Gastrocnemius medialis (tissue), 4 donors: ENCODE measurements at regions not wholly inside any gene's neighbourhood (a gene's known extent, or its start where the extent isn't known, plus 50 kb on each side); places are given as distances from the start of the nearest gene placed in this dataset.

Source experiments
- ATAC-seq, 2 donors: fragments of 150-250 bp; one replicate each; pipeline ENCODE4 v1.9.1; 2016
- DNase-seq, 2 donors: peaks; one replicate each; pipeline ENCODE4 v3.0.0-alpha.2; 2019
- H3K27ac ChIP-seq, 4 donors: fragments of 200-600 bp; sonication (generic); 1 replicate in 1 of 4; 2 replicates in 3 of 4; pipeline ENCODE4 v1.5.1; 2016 to 2018; ENCODE audit warnings: mild to moderate bottlenecking in 2 of 4, moderate library complexity in 1 of 4
- H3K27me3 ChIP-seq, 3 donors: fragments of 200-600 bp; sonication (generic) in 2 of 3; 1 replicate in 1 of 3; 2 replicates in 2 of 3; pipeline versions ENCODE4 v1.5.1 to v1.6.0; 2016 to 2019; ENCODE audit warnings: mild to moderate bottlenecking in 1 of 3, moderate library complexity in 1 of 3
- H3K36me3 ChIP-seq, 2 donors: fragments of 200-600 bp; sonication (generic) in 1 of 2; one replicate each; pipeline ENCODE4 v1.5.1; 2017 to 2018
- H3K4me1 ChIP-seq, 2 donors: fragments of 200-600 bp; sonication (generic) in 1 of 2; one replicate each; pipeline ENCODE4 v1.5.1; 2016 to 2017; ENCODE audit warnings: mild to moderate bottlenecking in 2 of 2
- H3K4me3 ChIP-seq, 4 donors: fragments of 200-600 bp; sonication (generic) in 3 of 4; 1 replicate in 1 of 4; 2 replicates in 3 of 4; pipeline ENCODE4 v1.5.1; 2016 to 2019; ENCODE audit warnings: mild to moderate bottlenecking in 2 of 4
- H3K9me3 ChIP-seq, 3 donors: fragments of 200-600 bp; sonication (generic) in 2 of 3; 1 replicate in 1 of 3; 2 replicates in 2 of 3; pipeline ENCODE4 v1.5.1; 2016 to 2019
- CTCF ChIP-seq, 5 experiments: fragments of 450-650 bp in 3 of 5; fragments of 200-600 bp in 2 of 5; sonication (generic) in 2 of 5; IDR thresholded peaks in 4 of 5; conservative IDR thresholded peaks in 1 of 5; 1 replicate in 4 of 5; 2 replicates in 1 of 5; pipeline ENCODE4 v1.5.1; 2016 to 2019; ENCODE audit warnings: antibody characterized with exemption in 5 of 5, mild to moderate bottlenecking in 3 of 5, moderate library complexity in 3 of 5
- POLR2A ChIP-seq, 2 donors: fragments of 450-650 bp; IDR thresholded peaks; one replicate each; pipeline ENCODE4 v1.6.1; 2017; ENCODE audit warnings: antibody characterized with exemption in 2 of 2, mild to moderate bottlenecking in 2 of 2, moderate library complexity in 2 of 2
- in situ Hi-C, 4 donors: fragments of 200-750 bp; cut with MboI; loops; one replicate each; pipeline versions ENCODE4 v1.15.0 to v1.8.0; 2017; ENCODE audit warnings: low sequenced_read_pairs in 4 of 4
- intact Hi-C: fragments of 100-400 bp; cut with DNase I; formaldehyde crosslinking; loops from one replicate; pipeline ENCODE4 v1.15.1; 2023; ENCODE audit warnings: low total_unique reads

GRCh38 chr2:239716536-239717318 is 308.4 kb downstream of the NDUFA10 start:
- ATAC-seq (peak in 1 of 2 donors; percentile 58), DNase-seq (peak in 1 of 2 donors; percentile 10)
- H3K4me3 ChIP-seq = no peak overlapping the region
- TF ChIP-seq POLR2A (IDR thresholded peaks at IDR 0.05) = no peak
- TF ChIP-seq CTCF (IDR thresholded peaks at IDR 0.05 in 4 of 5, conservative IDR thresholded peaks at IDR 0.05 in 1 of 5) = no peak
- in situ Hi-C loops (no loop called here), intact Hi-C loops (no loop called here)
- no peaks in the 10 kb centered on the region for H3K4me1 ChIP-seq
- H3K9me3 ChIP-seq = no peaks in the 10 kb centered on the region
- no peaks in the 10 kb centered on the region for H3K36me3 ChIP-seq
- H3K27ac ChIP-seq = no peak overlapping the region
- H3K27me3 ChIP-seq = no peaks in the 10 kb centered on the region

DNA sequence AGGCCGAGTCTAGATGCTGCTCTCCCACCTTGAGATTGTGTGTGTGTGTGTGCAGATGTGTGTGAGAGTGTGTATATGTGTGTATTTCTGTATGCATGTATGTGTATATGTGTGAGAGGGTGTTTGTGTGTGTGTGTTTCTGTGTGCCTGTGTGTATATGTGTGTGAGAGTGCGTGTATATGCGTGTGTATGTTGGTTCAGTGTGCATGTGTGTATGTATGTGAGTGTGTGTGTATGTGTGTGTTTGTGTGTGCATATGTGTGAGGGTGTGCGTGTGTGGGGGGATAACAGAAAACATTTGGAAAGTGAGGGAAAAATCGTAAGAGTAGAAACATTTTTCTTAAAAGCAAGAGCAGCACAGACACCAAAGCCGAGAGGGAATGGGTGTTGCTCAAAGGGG is 309.1 kb downstream of the NDUFA10 start:
- ATAC-seq = no peak
- no peak overlapping the region for H3K27ac ChIP-seq
- no peaks in the 10 kb centered on the region for H3K36me3 ChIP-seq
- H3K9me3 ChIP-seq = no peaks in the 10 kb centered on the region
- H3K4me1 ChIP-seq = no peaks in the 10 kb centered on the region
- H3K27me3 ChIP-seq = no peaks in the 10 kb centered on the region
- intact Hi-C loops = no loop called here
- H3K4me3 ChIP-seq = no peak overlapping the region
- in situ Hi-C loops = no loop called here
- TF ChIP-seq CTCF (IDR thresholded peaks at IDR 0.05 in 4 of 5, conservative IDR thresholded peaks at IDR 0.05 in 1 of 5) = no peak
- no peak for TF ChIP-seq POLR2A (IDR thresholded peaks at IDR 0.05)
- DNase-seq = no peak

GRCh38 chr2:239715606-239716005 is 309.5 kb downstream of the NDUFA10 start:
- H3K27ac ChIP-seq = no peak overlapping the region
- DNase-seq = no peak
- no peaks in the 10 kb centered on the region for H3K4me1 ChIP-seq
- no peaks in the 10 kb centered on the region for H3K9me3 ChIP-seq
- ATAC-seq = no peak
- in situ Hi-C loops (no loop called here), intact Hi-C loops (no loop called here)
- TF ChIP-seq POLR2A (IDR thresholded peaks at IDR 0.05) (no peak), CTCF (IDR thresholded peaks at IDR 0.05 in 4 of 5, conservative IDR thresholded peaks at IDR 0.05 in 1 of 5) (no peak)
- peaks cover 0 to 3% (median 0%) of the 10 kb centered on the region in 3 donors for H3K27me3 ChIP-seq
- H3K4me3 ChIP-seq = no peak overlapping the region
- H3K36me3 ChIP-seq = no peaks in the 10 kb centered on the region

GRCh38 chr2:239715202-239715601 is 309.9 kb downstream of the NDUFA10 start:
- in situ Hi-C loops = no loop called here
- intact Hi-C loops = no loop called here
- H3K36me3 ChIP-seq = no peaks in the 10 kb centered on the region
- H3K27ac ChIP-seq = no peak overlapping the region
- no peaks in the 10 kb centered on the region for H3K9me3 ChIP-seq
- no peak for TF ChIP-seq POLR2A (IDR thresholded peaks at IDR 0.05)
- no peak for TF ChIP-seq CTCF (IDR thresholded peaks at IDR 0.05 in 4 of 5, conservative IDR thresholded peaks at IDR 0.05 in 1 of 5)
- DNase-seq = no peak
- peaks cover 0 to 3% (median 0%) of the 10 kb centered on the region in 3 donors for H3K27me3 ChIP-seq
- ATAC-seq = no peak
- no peaks in the 10 kb centered on the region for H3K4me1 ChIP-seq
- no peak overlapping the region for H3K4me3 ChIP-seq
